Liver (tissue), 8 donors: ENCODE measurements at regions not wholly inside any gene's neighbourhood (a gene's known extent, or its start where the extent isn't known, plus 50 kb on each side); places are given as distances from the start of the nearest gene placed in this dataset.

Source experiments
- DNase-seq: peaks from one replicate; pipeline ENCODE4 v3.0.0-alpha.2; 2017; ENCODE audit warnings: low spot score
- H3K27ac ChIP-seq, 2 donors: one replicate each; pipeline ENCODE4 v1.7.0; 2013; ENCODE audit warnings: inconsistent platforms in 2 of 2, low read length in 2 of 2, control low read depth in 1 of 2, low read depth in 1 of 2, mild to moderate bottlenecking in 1 of 2
- H3K27me3 ChIP-seq, 4 donors: one replicate each; pipeline versions ENCODE4 v1.6.1 to v1.7.0; 2013; ENCODE audit warnings: low read length in 3 of 4, inconsistent platforms in 1 of 4, mild to moderate bottlenecking in 1 of 4, moderate library complexity in 1 of 4; ENCODE audit not compliant: control insufficient read depth in 4 of 4, insufficient read depth in 4 of 4
- H3K36me3 ChIP-seq, 4 donors: one replicate each; pipeline versions ENCODE4 v1.6.1 to v1.7.0; 2013; ENCODE audit warnings: low read length in 3 of 4, mild to moderate bottlenecking in 3 of 4, low read depth in 1 of 4, moderate library complexity in 1 of 4; ENCODE audit not compliant: control insufficient read depth in 4 of 4, insufficient read depth in 3 of 4
- H3K4me1 ChIP-seq, 4 donors: one replicate each; pipeline versions ENCODE4 v1.6.1 to v1.7.0; 2013; ENCODE audit warnings: low read length in 3 of 4, mild to moderate bottlenecking in 3 of 4, moderate library complexity in 1 of 4; ENCODE audit not compliant: control insufficient read depth in 4 of 4, insufficient read depth in 4 of 4
- H3K4me3 ChIP-seq, 3 donors: one replicate each; pipeline versions ENCODE4 v1.6.1 to v1.7.0; 2013; ENCODE audit warnings: low read length in 3 of 3, control low read depth in 1 of 3, low read depth in 1 of 3, mild to moderate bottlenecking in 1 of 3
- H3K9ac ChIP-seq, 2 donors: one replicate each; pipeline ENCODE4 v1.7.0; 2013; ENCODE audit warnings: low read length in 2 of 2, mild to moderate bottlenecking in 2 of 2, moderate library complexity in 2 of 2, control low read depth in 1 of 2, low read depth in 1 of 2
- H3K9me3 ChIP-seq, 4 donors: one replicate each; pipeline versions ENCODE4 v1.6.1 to v1.7.0; 2013; ENCODE audit warnings: low read length in 3 of 4; ENCODE audit not compliant: control insufficient read depth in 4 of 4
- CTCF ChIP-seq: fragments of 150-350 bp; IDR thresholded peaks from 2 replicates; pipeline ENCODE4 v1.5.1; 2017; ENCODE audit warnings: improper control_type of control experiment, low read depth, low read length; ENCODE audit not compliant: missing input control
- EGR1 ChIP-seq, 2 donors: IDR thresholded peaks; 2 replicates each; pipeline ENCODE4 v1.6.1; 2016 to 2018; ENCODE audit warnings: antibody characterized with exemption in 2 of 2, low read depth in 2 of 2
- FOXA1 ChIP-seq: IDR thresholded peaks from 2 replicates; pipeline ENCODE4 v1.6.1; 2016; ENCODE audit warnings: antibody characterized with exemption
- FOXA2 ChIP-seq: IDR thresholded peaks from 2 replicates; pipeline ENCODE4 v1.6.1; 2016; ENCODE audit warnings: antibody characterized with exemption
- GABPA ChIP-seq, 2 donors: IDR thresholded peaks in 1 of 2; conservative IDR thresholded peaks in 1 of 2; 2 replicates each; pipeline ENCODE4 v1.6.1; 2016; ENCODE audit warnings: antibody characterized with exemption in 2 of 2, mild to moderate bottlenecking in 1 of 2, moderate library complexity in 1 of 2
- HNF4A ChIP-seq, 2 donors: conservative IDR thresholded peaks; 2 replicates each; pipeline ENCODE4 v1.6.1; 2016; ENCODE audit warnings: antibody characterized with exemption in 2 of 2, mild to moderate bottlenecking in 2 of 2
- HNF4G ChIP-seq: IDR thresholded peaks from 2 replicates; pipeline ENCODE4 v1.6.1; 2016; ENCODE audit warnings: antibody characterized with exemption
- JUND ChIP-seq, 2 donors: IDR thresholded peaks; 2 replicates each; pipeline ENCODE4 v1.6.1; 2016; ENCODE audit warnings: antibody characterized with exemption in 2 of 2
- NR2F2 ChIP-seq: IDR thresholded peaks from 2 replicates; pipeline ENCODE4 v1.6.1; 2016; ENCODE audit warnings: antibody characterized with exemption
- RAD21 ChIP-seq, 2 donors: IDR thresholded peaks; 2 replicates each; pipeline ENCODE4 v1.6.1; 2016; ENCODE audit warnings: antibody characterized with exemption in 2 of 2, mild to moderate bottlenecking in 2 of 2
- RXRA ChIP-seq, 2 donors: IDR thresholded peaks; 2 replicates each; pipeline ENCODE4 v1.6.1; 2017 to 2018; ENCODE audit warnings: antibody characterized with exemption in 2 of 2, mild to moderate bottlenecking in 1 of 2
- SP1 ChIP-seq: IDR thresholded peaks from 2 replicates; pipeline ENCODE4 v1.6.1; 2018; ENCODE audit warnings: antibody characterized with exemption, mild to moderate bottlenecking
- TAF1 ChIP-seq: conservative IDR thresholded peaks from 2 replicates; pipeline ENCODE4 v1.6.1; 2016; ENCODE audit warnings: antibody characterized with exemption, mild to moderate bottlenecking
- YY1 ChIP-seq: IDR thresholded peaks from 2 replicates; pipeline ENCODE4 v1.6.1; 2016; ENCODE audit warnings: antibody characterized with exemption, mild to moderate bottlenecking
- ZBTB33 ChIP-seq: IDR thresholded peaks from 2 replicates; pipeline ENCODE4 v1.6.1; 2016; ENCODE audit warnings: antibody characterized with exemption
- WGBS: extraction: QIAGEN DNeasy Blood & Tissue Kit; methylation state at CpG from one replicate; pipeline ENCODE4 v1.1.7; 2013; 5-methylcytosine and 5-hydroxymethylcytosine counted together
- TF ChIP-seq, protein P1 (sequence below): IDR thresholded peaks from 2 replicates; pipeline ENCODE4 v1.6.1; 2016; ENCODE audit warnings: antibody characterized with exemption, mild to moderate bottlenecking
- TF ChIP-seq, protein P2 (sequence below): IDR thresholded peaks from 2 replicates; pipeline ENCODE4 v1.6.1; 2016; ENCODE audit warnings: antibody characterized with exemption
- TF ChIP-seq, protein P3 (sequence below): IDR thresholded peaks from 2 replicates; pipeline ENCODE4 v1.6.1; 2016; ENCODE audit warnings: antibody characterized with exemption
- donor health status: healthy.
- donor health status: healthy.
- donor health status: healthy.
- donor health status: healthy.
- donor health status: healthy.

DNA sequence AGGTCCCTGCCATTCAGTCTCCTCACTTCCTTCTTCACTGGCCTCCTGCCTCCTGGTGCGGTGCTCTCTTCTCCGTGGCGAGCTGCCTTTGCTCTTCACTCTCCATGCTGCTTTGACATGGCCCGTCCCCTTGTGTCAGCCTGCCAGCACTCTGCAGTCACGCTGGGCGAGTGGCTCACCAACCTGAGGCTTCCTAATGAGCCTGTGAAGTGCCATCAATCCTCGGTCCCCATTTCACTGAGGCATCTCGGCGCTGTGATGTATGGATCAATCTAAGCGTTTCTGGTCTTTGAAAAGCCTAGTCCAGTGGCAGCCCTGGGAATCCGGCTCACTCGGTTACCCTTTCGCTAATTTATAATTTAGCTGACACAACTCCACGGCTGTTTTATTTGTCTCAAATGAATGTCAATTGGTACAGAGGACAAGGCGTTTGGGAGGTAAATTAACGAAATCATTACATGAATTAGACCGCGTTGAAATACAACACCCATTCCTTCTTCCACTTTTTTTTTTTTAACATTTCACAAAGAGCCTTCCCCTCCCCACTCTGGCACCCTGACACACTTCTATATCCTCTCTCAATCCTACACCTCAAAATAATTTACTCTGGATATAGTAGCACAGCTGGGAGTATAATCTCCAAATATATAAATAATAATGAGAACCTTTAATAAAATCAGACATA, 610.7 kb downstream of the TMEM114 start:
- H3K4me3 ChIP-seq: no peak overlapping the region
- H3K27me3 ChIP-seq: no peaks in the 10 kb centered on the region
- no peaks in the 10 kb centered on the region for H3K4me1 ChIP-seq
- no peaks in the 10 kb centered on the region for H3K9me3 ChIP-seq
- TF ChIP-seq FOXA2 (no peak), HNF4G (no peak), YY1 (no peak), FOXA1 (no peak), SP1 (no peak), RXRA (IDR thresholded peaks at IDR 0.05) (no peak), NR2F2 (no peak), JUND (IDR thresholded peaks at IDR 0.05) (no peak), ZBTB33 (no peak), EGR1 (IDR thresholded peaks at IDR 0.05; ENCODE audit: low read depth in 2 of 2) (no peak), GABPA (IDR thresholded peaks at IDR 0.05 in 1 of 2, conservative IDR thresholded peaks at IDR 0.05 in 1 of 2) (no peak), CTCF (no peak), TAF1 (no peak), RAD21 (IDR thresholded peaks at IDR 0.05) (no peak), HNF4A (conservative IDR thresholded peaks at IDR 0.05) (no peak)
- TF ChIP-seq, protein P1, sequence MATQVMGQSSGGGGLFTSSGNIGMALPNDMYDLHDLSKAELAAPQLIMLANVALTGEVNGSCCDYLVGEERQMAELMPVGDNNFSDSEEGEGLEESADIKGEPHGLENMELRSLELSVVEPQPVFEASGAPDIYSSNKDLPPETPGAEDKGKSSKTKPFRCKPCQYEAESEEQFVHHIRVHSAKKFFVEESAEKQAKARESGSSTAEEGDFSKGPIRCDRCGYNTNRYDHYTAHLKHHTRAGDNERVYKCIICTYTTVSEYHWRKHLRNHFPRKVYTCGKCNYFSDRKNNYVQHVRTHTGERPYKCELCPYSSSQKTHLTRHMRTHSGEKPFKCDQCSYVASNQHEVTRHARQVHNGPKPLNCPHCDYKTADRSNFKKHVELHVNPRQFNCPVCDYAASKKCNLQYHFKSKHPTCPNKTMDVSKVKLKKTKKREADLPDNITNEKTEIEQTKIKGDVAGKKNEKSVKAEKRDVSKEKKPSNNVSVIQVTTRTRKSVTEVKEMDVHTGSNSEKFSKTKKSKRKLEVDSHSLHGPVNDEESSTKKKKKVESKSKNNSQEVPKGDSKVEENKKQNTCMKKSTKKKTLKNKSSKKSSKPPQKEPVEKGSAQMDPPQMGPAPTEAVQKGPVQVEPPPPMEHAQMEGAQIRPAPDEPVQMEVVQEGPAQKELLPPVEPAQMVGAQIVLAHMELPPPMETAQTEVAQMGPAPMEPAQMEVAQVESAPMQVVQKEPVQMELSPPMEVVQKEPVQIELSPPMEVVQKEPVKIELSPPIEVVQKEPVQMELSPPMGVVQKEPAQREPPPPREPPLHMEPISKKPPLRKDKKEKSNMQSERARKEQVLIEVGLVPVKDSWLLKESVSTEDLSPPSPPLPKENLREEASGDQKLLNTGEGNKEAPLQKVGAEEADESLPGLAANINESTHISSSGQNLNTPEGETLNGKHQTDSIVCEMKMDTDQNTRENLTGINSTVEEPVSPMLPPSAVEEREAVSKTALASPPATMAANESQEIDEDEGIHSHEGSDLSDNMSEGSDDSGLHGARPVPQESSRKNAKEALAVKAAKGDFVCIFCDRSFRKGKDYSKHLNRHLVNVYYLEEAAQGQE: no peak
- TF ChIP-seq, protein P2, sequence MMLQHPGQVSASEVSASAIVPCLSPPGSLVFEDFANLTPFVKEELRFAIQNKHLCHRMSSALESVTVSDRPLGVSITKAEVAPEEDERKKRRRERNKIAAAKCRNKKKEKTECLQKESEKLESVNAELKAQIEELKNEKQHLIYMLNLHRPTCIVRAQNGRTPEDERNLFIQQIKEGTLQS: no peak
- TF ChIP-seq, protein P3, sequence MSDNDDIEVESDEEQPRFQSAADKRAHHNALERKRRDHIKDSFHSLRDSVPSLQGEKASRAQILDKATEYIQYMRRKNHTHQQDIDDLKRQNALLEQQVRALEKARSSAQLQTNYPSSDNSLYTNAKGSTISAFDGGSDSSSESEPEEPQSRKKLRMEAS: no peak
- no peak overlapping the region for H3K27ac ChIP-seq
- DNase-seq: no peak
- H3K9ac ChIP-seq: no peak overlapping the region
- no peaks in the 10 kb centered on the region for H3K36me3 ChIP-seq
- 83% methylated on average over 18 of the region's 18 CpGs for WGBS
